ENCODE measurements at regions not wholly inside any gene's neighbourhood (a gene's known extent, or its start where the extent isn't known, plus 50 kb on each side); places are given as distances from the start of the nearest gene placed in this dataset.

GRCh38 chr17:72353502-72353901 is 232.7 kb downstream of the SOX9 start:
- Mint-ChIP-seq H3K27ac (no peak overlapping the region), H3K9me3 (no peaks in the 10 kb centered on the region), H3K4me1 (ENCODE audit: low read depth) (no peaks in the 10 kb centered on the region), H3K4me3 (no peak overlapping the region), H3K27me3 (ENCODE audit: low read depth) (no peaks in the 10 kb centered on the region), H3K36me3 (ENCODE audit: low read depth) (no peaks in the 10 kb centered on the region)
- no peak for DNase-seq (ENCODE audit: low spot score)

GRCh38 chr17:72354071-72354470 is 233.3 kb downstream of the SOX9 start:
- Mint-ChIP-seq H3K27ac (no peak overlapping the region), H3K36me3 (ENCODE audit: low read depth) (no peaks in the 10 kb centered on the region), H3K9me3 (no peaks in the 10 kb centered on the region), H3K4me3 (no peak overlapping the region), H3K27me3 (ENCODE audit: low read depth) (no peaks in the 10 kb centered on the region), H3K4me1 (ENCODE audit: low read depth) (no peaks in the 10 kb centered on the region)
- DNase-seq (ENCODE audit: low spot score): no peak

GRCh38 chr17:72357764-72358365 is 237.0 kb downstream of the SOX9 start:
- H3K36me3 Mint-ChIP-seq (ENCODE audit: low read depth): no peaks in the 10 kb centered on the region
- H3K9me3 Mint-ChIP-seq: no peaks in the 10 kb centered on the region
- H3K4me1 Mint-ChIP-seq (ENCODE audit: low read depth): no peaks in the 10 kb centered on the region
- no peaks in the 10 kb centered on the region for H3K27me3 Mint-ChIP-seq (ENCODE audit: low read depth)
- H3K27ac Mint-ChIP-seq: no peak overlapping the region
- no peak for DNase-seq (ENCODE audit: low spot score)
- no peak overlapping the region for H3K4me3 Mint-ChIP-seq

GRCh38 chr17:72358465-72358864 is 237.6 kb downstream of the SOX9 start:
- Mint-ChIP-seq H3K27me3 (ENCODE audit: low read depth) (no peaks in the 10 kb centered on the region), H3K9me3 (no peaks in the 10 kb centered on the region), H3K36me3 (ENCODE audit: low read depth) (no peaks in the 10 kb centered on the region), H3K4me3 (no peak overlapping the region), H3K27ac (no peak overlapping the region), H3K4me1 (ENCODE audit: low read depth) (no peaks in the 10 kb centered on the region)
- no peak for DNase-seq (ENCODE audit: low spot score)

- H3K4me1 Mint-ChIP-seq (ENCODE audit: low read depth): no peaks in the 10 kb centered on the region
- H3K27ac Mint-ChIP-seq: no peak overlapping the region
- H3K27me3 Mint-ChIP-seq (ENCODE audit: low read depth): no peaks in the 10 kb centered on the region
- no peaks in the 10 kb centered on the region for H3K9me3 Mint-ChIP-seq
- no peak overlapping the region for H3K4me3 Mint-ChIP-seq
- no peak for DNase-seq (ENCODE audit: low spot score)
- H3K36me3 Mint-ChIP-seq (ENCODE audit: low read depth): no peaks in the 10 kb centered on the region
These were observed 238.5 kb downstream of the SOX9 start for GRCh38 chr17:72359274-72359673.

GRCh38 chr17:72359811-72360210 is 239.0 kb downstream of the SOX9 start:
- no peaks in the 10 kb centered on the region for H3K27me3 Mint-ChIP-seq (ENCODE audit: low read depth)
- H3K4me1 Mint-ChIP-seq (ENCODE audit: low read depth): no peaks in the 10 kb centered on the region
- no peaks in the 10 kb centered on the region for H3K9me3 Mint-ChIP-seq
- no peak for DNase-seq (ENCODE audit: low spot score)
- H3K36me3 Mint-ChIP-seq (ENCODE audit: low read depth): no peaks in the 10 kb centered on the region
- H3K4me3 Mint-ChIP-seq: no peak overlapping the region
- H3K27ac Mint-ChIP-seq: no peak overlapping the region

GRCh38 chr17:72360386-72360940 is 239.6 kb downstream of the SOX9 start:
- Mint-ChIP-seq H3K27ac (no peak overlapping the region), H3K4me3 (no peak overlapping the region), H3K4me1 (ENCODE audit: low read depth) (no peaks in the 10 kb centered on the region), H3K36me3 (ENCODE audit: low read depth) (no peaks in the 10 kb centered on the region), H3K9me3 (no peaks in the 10 kb centered on the region), H3K27me3 (ENCODE audit: low read depth) (no peaks in the 10 kb centered on the region)
- no peak for DNase-seq (ENCODE audit: low spot score)

- H3K36me3 Mint-ChIP-seq (ENCODE audit: low read depth): no peaks in the 10 kb centered on the region
- no peaks in the 10 kb centered on the region for H3K9me3 Mint-ChIP-seq
- no peak for DNase-seq (ENCODE audit: low spot score)
These were observed 241.1 kb downstream of the SOX9 start for GRCh38 chr17:72361892-72362291.

GRCh38 chr17:72362376-72363088 is 241.7 kb downstream of the SOX9 start:
- no peaks in the 10 kb centered on the region for H3K36me3 Mint-ChIP-seq (ENCODE audit: low read depth)
- no peaks in the 10 kb centered on the region for H3K9me3 Mint-ChIP-seq
- no peak for DNase-seq (ENCODE audit: low spot score)
- no peak overlapping the region for H3K27ac Mint-ChIP-seq
- no peaks in the 10 kb centered on the region for H3K27me3 Mint-ChIP-seq (ENCODE audit: low read depth)
- no peak overlapping the region for H3K4me3 Mint-ChIP-seq
- H3K4me1 Mint-ChIP-seq (ENCODE audit: low read depth): no peaks in the 10 kb centered on the region

More at GRCh38 chr17:72361892-72362291, 241.1 kb downstream of the SOX9 start:
- Mint-ChIP-seq H3K4me1 (ENCODE audit: low read depth) (no peaks in the 10 kb centered on the region), H3K27ac (no peak overlapping the region), H3K4me3 (no peak overlapping the region), H3K27me3 (ENCODE audit: low read depth) (no peaks in the 10 kb centered on the region)

GRCh38 chr17:72363089-72363610 is 242.3 kb downstream of the SOX9 start:
- no peaks in the 10 kb centered on the region for H3K9me3 Mint-ChIP-seq
- no peak overlapping the region for H3K4me3 Mint-ChIP-seq
- H3K4me1 Mint-ChIP-seq (ENCODE audit: low read depth): no peaks in the 10 kb centered on the region
- no peak overlapping the region for H3K27ac Mint-ChIP-seq
- no peaks in the 10 kb centered on the region for H3K36me3 Mint-ChIP-seq (ENCODE audit: low read depth)
- DNase-seq (ENCODE audit: low spot score): no peak
- no peaks in the 10 kb centered on the region for H3K27me3 Mint-ChIP-seq (ENCODE audit: low read depth)

GRCh38 chr17:72365857-72366414 is 245.1 kb downstream of the SOX9 start:
- Mint-ChIP-seq H3K27me3 (ENCODE audit: low read depth) (no peaks in the 10 kb centered on the region), H3K4me3 (no peak overlapping the region), H3K9me3 (no peaks in the 10 kb centered on the region), H3K36me3 (ENCODE audit: low read depth) (no peaks in the 10 kb centered on the region), H3K27ac (no peak overlapping the region), H3K4me1 (ENCODE audit: low read depth) (no peaks in the 10 kb centered on the region)
- no peak for DNase-seq (ENCODE audit: low spot score)

GRCh38 chr17:72366626-72367025 is 245.8 kb downstream of the SOX9 start:
- H3K36me3 Mint-ChIP-seq (ENCODE audit: low read depth): no peaks in the 10 kb centered on the region
- H3K4me3 Mint-ChIP-seq: no peak overlapping the region
- H3K27me3 Mint-ChIP-seq (ENCODE audit: low read depth): no peaks in the 10 kb centered on the region

GRCh38 chr17:72368191-72368590 is 247.4 kb downstream of the SOX9 start:
- no peak overlapping the region for H3K27ac Mint-ChIP-seq
- no peak for DNase-seq (ENCODE audit: low spot score)
- no peaks in the 10 kb centered on the region for H3K36me3 Mint-ChIP-seq (ENCODE audit: low read depth)
- H3K27me3 Mint-ChIP-seq (ENCODE audit: low read depth): no peaks in the 10 kb centered on the region
- H3K9me3 Mint-ChIP-seq: no peaks in the 10 kb centered on the region
- H3K4me1 Mint-ChIP-seq (ENCODE audit: low read depth): no peaks in the 10 kb centered on the region
- H3K4me3 Mint-ChIP-seq: no peak overlapping the region

More at GRCh38 chr17:72366626-72367025, 245.8 kb downstream of the SOX9 start:
- H3K4me1 Mint-ChIP-seq (ENCODE audit: low read depth): no peaks in the 10 kb centered on the region
- no peak for DNase-seq (ENCODE audit: low spot score)
- no peak overlapping the region for H3K27ac Mint-ChIP-seq
- H3K9me3 Mint-ChIP-seq: no peaks in the 10 kb centered on the region

- H3K27me3 Mint-ChIP-seq (ENCODE audit: low read depth): no peaks in the 10 kb centered on the region
- DNase-seq (ENCODE audit: low spot score): no peak
- no peaks in the 10 kb centered on the region for H3K36me3 Mint-ChIP-seq (ENCODE audit: low read depth)
- H3K9me3 Mint-ChIP-seq: no peaks in the 10 kb centered on the region
- no peaks in the 10 kb centered on the region for H3K4me1 Mint-ChIP-seq (ENCODE audit: low read depth)
- H3K27ac Mint-ChIP-seq: no peak overlapping the region
- no peak overlapping the region for H3K4me3 Mint-ChIP-seq
These were observed 248.5 kb downstream of the SOX9 start for GRCh38 chr17:72369366-72369765.

All from T-helper 2 cell treated with Interferon-gamma antibody and Interleukin-4, amounts not matched to agents 5 μg/mL and 100 μg/mL, for 36 hours (primary cell).